BE2C (cell line): ENCODE measurements at regions not wholly inside any gene's neighbourhood (a gene's known extent, or its start where the extent isn't known, plus 50 kb on each side); places are given as distances from the start of the nearest gene placed in this dataset.

Source experiments
- DNase-seq: peaks from one replicate; pipeline ENCODE4 v3.0.0-alpha.2; 2020
- H3K27me3 ChIP-seq: fragments of 250-450 bp; sonication (Bioruptor Pico); 2 replicates; pipeline ENCODE4 v1.5.1; 2020; ENCODE audit warnings: mild to moderate bottlenecking
- H3K36me3 ChIP-seq: fragments of 250-450 bp; sonication (Bioruptor Pico); 2 replicates; pipeline ENCODE4 v1.5.1; 2020; ENCODE audit warnings: mild to moderate bottlenecking
- H3K4me1 ChIP-seq: fragments of 250-450 bp; sonication (Bioruptor Pico); 2 replicates; pipeline ENCODE4 v1.5.1; 2020
- H3K4me3 ChIP-seq: 2 replicates; pipeline ENCODE4 v1.5.1; 2011; ENCODE audit warnings: low read depth, low read length
- H3K9me3 ChIP-seq: fragments of 250-450 bp; sonication (Bioruptor Pico); 2 replicates; pipeline ENCODE4 v1.5.1; 2020
- TF ChIP-seq, protein P1 (sequence below): IDR thresholded peaks from 2 replicates; pipeline ENCODE4 v1.5.1; 2012; ENCODE audit warnings: mild to moderate bottlenecking, low read depth, low read length

DNA sequence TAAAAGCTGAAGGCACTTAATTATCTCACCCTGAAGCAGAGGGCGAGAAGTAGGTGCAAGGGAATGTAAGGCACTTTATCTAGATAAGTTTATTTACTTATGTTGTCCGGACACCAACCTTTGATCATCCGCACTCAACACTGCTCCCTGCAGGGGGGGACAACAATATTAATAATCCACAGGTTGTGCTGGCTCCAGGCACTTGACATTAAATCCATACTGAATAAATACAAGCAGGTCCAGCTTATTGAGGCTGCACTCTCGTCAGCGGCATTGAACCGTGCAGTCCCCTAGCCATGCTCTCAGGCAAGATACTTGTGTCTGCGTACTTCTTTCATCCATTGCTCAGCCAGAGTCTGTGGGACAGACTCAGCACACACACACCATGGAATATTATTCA is 374.5 kb upstream of the NBEA start:
- no peak overlapping the region for H3K4me3 ChIP-seq
- no peaks in the 10 kb centered on the region for H3K4me1 ChIP-seq
- H3K27me3 ChIP-seq, result no peaks in the 10 kb centered on the region
- no peaks in the 10 kb centered on the region for H3K36me3 ChIP-seq
- H3K9me3 ChIP-seq, result no peaks in the 10 kb centered on the region
- TF ChIP-seq, protein P1, sequence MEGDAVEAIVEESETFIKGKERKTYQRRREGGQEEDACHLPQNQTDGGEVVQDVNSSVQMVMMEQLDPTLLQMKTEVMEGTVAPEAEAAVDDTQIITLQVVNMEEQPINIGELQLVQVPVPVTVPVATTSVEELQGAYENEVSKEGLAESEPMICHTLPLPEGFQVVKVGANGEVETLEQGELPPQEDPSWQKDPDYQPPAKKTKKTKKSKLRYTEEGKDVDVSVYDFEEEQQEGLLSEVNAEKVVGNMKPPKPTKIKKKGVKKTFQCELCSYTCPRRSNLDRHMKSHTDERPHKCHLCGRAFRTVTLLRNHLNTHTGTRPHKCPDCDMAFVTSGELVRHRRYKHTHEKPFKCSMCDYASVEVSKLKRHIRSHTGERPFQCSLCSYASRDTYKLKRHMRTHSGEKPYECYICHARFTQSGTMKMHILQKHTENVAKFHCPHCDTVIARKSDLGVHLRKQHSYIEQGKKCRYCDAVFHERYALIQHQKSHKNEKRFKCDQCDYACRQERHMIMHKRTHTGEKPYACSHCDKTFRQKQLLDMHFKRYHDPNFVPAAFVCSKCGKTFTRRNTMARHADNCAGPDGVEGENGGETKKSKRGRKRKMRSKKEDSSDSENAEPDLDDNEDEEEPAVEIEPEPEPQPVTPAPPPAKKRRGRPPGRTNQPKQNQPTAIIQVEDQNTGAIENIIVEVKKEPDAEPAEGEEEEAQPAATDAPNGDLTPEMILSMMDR, result no peak
- DNase-seq, result no peak

GRCh38 chr13:34570698-34571353 is 371.2 kb upstream of the NBEA start:
- TF ChIP-seq, protein P1, result no peak
- Histone ChIP-seq H3K4me1 (no peaks in the 10 kb centered on the region), H3K27me3 (no peaks in the 10 kb centered on the region), H3K4me3 (no peak overlapping the region), H3K36me3 (no peaks in the 10 kb centered on the region), H3K9me3 (no peaks in the 10 kb centered on the region)
- no peak for DNase-seq

- no peaks in the 10 kb centered on the region for H3K36me3 ChIP-seq
These were observed 370.4 kb upstream of the NBEA start for GRCh38 chr13:34571716-34572115.

GRCh38 chr13:34577051-34577450 is 365.0 kb upstream of the NBEA start:
- TF ChIP-seq, protein P1, result no peak
- no peaks in the 10 kb centered on the region for H3K36me3 ChIP-seq
- no peaks in the 10 kb centered on the region for H3K4me1 ChIP-seq
- H3K4me3 ChIP-seq, result no peak overlapping the region
- no peak for DNase-seq
- H3K27me3 ChIP-seq, result no peaks in the 10 kb centered on the region
- H3K9me3 ChIP-seq, result no peaks in the 10 kb centered on the region

More at GRCh38 chr13:34571716-34572115, 370.4 kb upstream of the NBEA start:
- no peak for DNase-seq
- TF ChIP-seq, protein P1, result no peak
- H3K4me1 ChIP-seq, result no peaks in the 10 kb centered on the region
- no peak overlapping the region for H3K4me3 ChIP-seq
- no peaks in the 10 kb centered on the region for H3K9me3 ChIP-seq
- no peaks in the 10 kb centered on the region for H3K27me3 ChIP-seq

DNA sequence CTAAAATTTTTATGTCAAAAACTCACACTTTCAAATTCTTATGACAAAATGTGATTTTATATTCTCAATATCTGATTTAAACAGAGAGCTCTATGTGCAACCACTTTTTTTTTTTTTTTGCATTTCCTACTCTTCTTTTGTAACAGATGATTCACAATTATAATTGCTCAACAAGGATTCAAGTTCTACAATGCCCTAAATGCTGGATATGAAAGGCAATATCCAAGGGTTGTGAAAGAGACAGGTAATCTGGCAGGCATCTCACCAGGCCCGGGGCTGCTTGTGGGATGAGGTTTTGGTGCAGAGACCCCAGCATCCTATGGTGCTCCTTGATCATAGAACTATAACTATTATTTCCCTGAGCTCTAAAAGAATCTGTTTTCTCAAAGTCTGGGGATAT is 363.6 kb upstream of the NBEA start:
- H3K4me3 ChIP-seq, result no peak overlapping the region
- DNase-seq, result no peak
- H3K36me3 ChIP-seq, result no peaks in the 10 kb centered on the region
- H3K4me1 ChIP-seq, result no peaks in the 10 kb centered on the region
- TF ChIP-seq, protein P1, result no peak
- H3K27me3 ChIP-seq, result no peaks in the 10 kb centered on the region
- no peaks in the 10 kb centered on the region for H3K9me3 ChIP-seq

DNA sequence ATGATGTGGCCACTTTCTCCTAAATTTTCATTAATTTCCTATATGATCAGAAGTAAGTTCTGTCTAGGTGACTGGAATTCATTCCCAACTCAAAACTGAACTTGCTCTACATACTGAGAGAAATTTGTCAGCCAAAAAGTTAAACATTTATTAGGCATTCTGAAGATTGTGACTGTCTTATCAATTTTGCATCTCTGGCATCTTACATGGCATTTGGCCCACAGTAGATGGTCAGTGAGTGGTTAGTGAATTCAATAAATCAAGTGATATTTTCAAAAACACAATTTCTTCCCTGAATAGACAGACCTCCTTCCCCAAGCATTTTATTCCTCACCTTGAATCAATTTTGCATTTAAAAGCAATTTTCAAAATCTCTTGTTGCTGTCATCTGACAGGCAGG is 363.2 kb upstream of the NBEA start:
- H3K4me1 ChIP-seq, result no peaks in the 10 kb centered on the region
- H3K9me3 ChIP-seq, result no peaks in the 10 kb centered on the region
- H3K27me3 ChIP-seq, result no peaks in the 10 kb centered on the region
- no peak overlapping the region for H3K4me3 ChIP-seq
- no peaks in the 10 kb centered on the region for H3K36me3 ChIP-seq
- DNase-seq, result no peak
- TF ChIP-seq, protein P1, result no peak
